ENCODE measurements at regions not wholly inside any gene's neighbourhood (a gene's known extent, or its start where the extent isn't known, plus 50 kb on each side); places are given as distances from the start of the nearest gene placed in this dataset.

DNA sequence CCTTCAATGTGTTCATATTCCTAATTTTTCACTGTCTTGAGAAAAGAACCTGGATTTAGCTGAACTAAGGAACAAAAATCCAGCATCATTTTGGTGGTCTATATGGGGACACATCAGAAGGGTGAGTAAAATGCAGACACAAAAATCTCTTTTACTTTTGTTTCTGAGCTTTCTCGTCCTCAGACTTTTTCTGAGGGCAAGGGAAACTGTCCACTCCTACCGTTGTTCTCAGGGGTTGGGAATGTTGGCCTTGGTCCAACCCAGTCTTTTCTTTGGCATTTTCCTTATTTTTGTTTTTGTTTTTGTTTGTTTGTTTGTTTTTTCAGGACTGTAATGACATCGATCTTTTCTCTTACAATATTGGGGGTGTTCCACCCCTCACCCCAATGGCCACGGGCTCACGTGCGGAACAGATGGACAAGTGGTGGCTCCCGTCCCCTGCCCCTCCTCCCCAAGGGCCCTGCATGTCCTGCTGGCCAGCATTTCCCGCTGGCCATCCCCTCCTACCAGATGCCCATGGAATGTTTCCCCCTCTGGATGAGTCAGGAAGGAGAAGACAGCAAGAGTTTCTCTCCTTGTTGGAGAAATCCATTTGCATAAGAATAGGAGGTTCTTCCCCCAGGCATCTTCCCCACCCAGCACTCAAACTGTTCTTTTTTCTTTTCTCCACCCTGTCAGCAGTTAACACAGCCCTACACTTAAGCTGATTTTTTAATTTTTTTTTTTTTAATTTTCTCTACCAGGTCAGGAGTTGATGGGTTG, 305.4 kb upstream of the NDST4 start:
- no peak for FAIRE-seq

GRCh38 chr4:115396034-115396433, 282.6 kb upstream of the NDST4 start:
- no peak for FAIRE-seq

DNA sequence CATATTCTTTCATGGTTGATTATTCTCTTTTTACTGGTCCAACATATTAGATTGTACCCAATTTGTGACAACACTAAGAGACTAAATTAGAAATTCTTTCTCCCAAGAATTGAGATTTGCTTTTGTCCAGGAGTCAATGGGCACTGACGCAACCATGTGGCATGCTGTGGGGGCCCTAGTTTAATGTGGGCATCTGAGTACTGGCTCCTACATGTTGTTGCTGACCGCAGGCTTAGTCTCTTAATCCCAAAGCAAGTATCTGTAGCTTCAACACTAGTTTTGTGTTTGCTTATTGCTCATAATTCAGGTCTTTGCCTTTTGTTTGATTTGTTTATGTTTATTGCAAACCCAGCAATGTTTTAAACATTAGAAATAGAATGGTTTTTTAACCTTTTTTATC, 263.4 kb upstream of the NDST4 start:
- FAIRE-seq, result no peak

GRCh38 chr4:115374621-115375020, 261.2 kb upstream of the NDST4 start:
- FAIRE-seq, result no peak

DNA sequence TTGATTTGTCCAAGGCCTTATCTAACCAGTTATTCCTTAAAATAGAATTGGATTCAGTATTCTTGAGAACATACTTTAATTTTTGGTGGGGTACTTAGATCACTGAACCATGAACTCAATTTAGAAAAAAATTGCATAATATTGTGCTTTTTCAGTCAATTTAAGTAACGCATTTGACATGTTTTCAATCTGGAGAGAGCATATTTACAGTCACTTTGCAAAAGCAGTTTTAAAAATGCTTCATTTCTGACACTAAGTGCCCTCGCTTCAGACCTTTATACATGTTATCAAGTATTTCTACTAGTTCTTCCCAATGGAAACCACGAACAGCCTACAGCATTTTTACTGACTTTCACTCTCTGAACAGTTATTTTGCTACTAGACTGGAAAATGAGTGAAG, 257.1 kb upstream of the NDST4 start:
- no peak for FAIRE-seq

DNA sequence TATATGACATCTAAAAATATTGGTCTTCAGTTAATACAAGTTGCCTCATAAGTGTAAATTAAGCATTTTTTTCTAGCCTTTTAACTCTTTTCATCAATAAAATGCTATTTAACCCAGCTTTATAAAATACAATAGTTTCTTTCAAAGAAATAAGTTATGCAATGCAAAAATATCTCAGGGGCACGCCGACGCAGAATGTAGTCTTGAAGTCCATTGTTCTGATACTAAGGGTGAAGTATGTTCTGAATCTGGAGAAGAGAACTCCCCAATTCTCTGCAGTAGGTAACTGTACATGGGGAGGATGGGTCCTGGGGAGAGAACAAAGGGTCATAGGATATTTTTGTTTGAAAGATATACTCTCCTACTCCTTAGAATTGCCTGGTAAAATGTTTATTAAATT, 256.6 kb upstream of the NDST4 start:
- no peak for FAIRE-seq

- FAIRE-seq, result no peak
Measured at GRCh38 chr4:115366390-115366789, 253.0 kb upstream of the NDST4 start.

- no peak for FAIRE-seq
Measured at GRCh38 chr4:115365185-115365584, 251.8 kb upstream of the NDST4 start.

DNA sequence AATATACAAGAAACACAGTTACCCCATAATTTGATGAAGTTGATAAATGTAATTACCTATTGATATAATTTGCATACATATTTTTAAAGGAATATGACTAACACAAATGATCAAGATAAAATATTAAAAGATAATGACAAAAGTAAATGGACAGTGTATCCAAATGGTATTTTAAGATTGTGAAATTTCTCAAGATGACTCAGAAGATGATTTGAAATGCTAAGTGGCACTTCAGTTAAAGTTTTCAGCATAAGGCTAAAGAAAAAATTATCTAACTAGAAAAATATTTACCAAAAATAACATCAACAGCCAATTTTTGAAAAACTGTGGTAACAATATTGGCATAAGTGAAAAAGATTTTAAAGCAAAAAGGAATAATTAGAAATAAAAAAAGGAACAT, 248.4 kb upstream of the NDST4 start:
- FAIRE-seq, result peak; percentile 53

DNA sequence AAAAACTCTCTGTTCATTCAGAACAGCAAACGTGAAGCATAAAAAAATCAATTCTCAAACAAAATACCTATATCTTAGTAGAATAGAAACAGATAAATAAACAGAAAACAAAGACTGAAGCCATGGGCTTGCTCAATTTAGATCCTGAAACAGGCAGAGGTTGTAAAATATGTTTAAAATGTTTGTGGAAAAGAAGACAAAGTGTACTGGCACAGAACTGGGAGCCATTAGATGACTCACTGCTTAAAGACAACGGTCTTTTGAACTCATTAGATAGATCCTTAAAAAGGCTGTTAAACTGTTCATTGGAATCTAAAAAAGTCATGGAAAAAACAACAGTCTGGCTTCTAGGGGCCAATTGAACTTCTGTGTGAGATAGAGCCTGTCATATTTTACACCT, 247.0 kb upstream of the NDST4 start:
- no peak for FAIRE-seq

DNA sequence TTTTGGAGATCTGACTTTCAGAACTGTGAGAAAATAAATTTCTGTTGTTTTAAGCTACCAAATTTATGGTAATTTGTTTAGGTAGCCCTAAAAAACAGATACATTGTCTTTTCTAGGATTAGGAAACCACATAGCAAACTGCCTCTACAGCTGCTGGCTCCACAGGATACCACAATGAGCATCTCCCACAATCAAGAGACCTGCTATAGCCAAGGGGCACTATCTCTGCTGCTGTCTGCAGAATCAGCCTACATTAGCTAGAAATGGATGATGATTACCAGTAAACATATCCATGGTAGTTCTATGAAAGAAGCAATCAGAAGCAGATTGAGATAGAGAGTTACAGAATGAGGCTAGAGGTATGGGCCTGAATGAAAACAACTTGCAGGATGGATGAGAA, 244.4 kb upstream of the NDST4 start:
- no peak for FAIRE-seq

DNA sequence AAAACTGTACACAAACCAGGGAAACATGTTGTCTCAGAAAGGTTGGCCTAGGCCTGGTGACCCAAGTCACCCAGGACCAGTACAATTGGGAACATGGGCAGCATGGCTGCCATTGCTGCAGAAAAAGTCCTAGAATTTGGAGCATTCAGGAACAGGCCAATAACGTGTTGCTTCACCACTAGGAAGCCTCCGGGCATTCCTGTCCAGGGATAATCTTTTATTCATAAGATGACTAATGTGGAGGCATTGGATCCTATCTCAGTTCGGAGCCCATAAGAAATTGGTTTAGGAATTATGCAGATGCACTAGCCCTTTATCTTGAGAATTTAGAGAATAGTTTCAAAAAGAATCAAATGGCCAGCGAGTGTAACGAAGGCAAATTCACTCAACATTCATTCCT, 242.8 kb upstream of the NDST4 start:
- FAIRE-seq, result no peak

- FAIRE-seq, result no peak
Measured at GRCh38 chr4:115355329-115355728, 241.9 kb upstream of the NDST4 start.

DNA sequence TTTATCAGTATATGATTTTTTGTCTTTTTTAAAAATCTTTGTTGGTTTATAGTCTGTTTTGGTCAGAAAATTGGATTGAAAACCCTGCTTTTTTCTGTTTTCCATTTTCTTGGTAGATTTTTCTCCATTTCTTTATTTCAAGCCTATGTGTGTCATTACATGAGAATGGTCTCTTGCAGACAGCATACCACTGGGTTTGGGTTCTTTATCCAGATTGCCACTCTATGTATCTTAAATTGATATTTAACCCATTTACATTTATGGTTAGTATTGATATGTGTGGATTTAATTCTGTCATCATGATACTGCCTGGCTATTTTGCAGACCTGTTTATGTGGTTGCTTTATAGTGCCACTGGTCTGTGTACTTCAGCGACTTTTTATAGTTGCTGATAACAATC, 239.9 kb upstream of the NDST4 start:
- FAIRE-seq, result no peak

DNA sequence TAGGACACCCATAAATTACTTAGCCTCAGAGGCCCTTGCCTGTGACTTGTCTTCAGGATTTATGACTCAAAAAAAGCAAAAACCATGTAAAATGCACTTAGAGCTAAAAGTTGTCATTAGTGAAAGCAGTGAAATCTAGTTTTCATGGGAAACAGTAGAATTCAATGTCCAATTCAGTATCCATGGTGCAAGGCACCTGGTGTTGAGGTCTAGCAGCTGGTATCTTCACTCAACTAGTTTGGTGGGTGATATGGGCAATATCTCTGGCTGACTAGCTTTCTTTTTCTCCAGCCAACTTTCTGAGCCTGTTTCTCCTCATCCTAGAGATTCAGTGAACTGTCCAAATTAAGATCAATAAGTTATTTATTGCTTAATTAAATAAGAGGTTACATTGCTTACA, 229.8 kb upstream of the NDST4 start:
- no peak for FAIRE-seq

DNA sequence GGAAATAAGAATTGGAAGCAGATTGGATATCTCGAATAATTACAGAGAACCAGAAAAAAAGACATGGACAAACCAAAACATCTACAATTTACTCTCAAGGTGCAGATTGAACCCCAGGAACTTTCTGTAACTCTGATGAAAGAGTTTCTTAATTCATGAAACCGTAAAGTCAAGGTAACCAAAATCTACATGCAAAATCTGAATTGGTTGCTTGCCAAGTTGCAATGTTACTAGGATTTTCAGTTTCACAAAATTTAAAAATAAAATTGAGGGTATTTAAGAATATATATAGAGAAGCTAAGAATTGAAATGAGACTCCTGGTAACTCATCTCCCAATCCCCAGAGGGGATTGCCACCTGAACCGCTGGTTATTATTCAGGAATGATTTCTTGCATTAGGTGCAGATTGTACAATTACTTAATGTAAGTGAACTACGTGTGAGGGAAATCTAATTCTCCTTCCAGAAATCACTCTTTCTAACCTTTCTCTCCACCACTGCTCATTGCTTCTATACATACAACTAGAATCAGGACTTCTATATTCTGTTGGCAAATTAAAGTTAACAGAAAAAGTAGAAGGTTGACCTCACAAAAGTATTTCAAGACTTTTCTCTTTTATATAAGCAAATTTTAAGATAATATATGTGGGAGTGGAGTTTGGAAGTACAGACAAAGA, 221.5 kb upstream of the NDST4 start:
- no peak for FAIRE-seq

DNA sequence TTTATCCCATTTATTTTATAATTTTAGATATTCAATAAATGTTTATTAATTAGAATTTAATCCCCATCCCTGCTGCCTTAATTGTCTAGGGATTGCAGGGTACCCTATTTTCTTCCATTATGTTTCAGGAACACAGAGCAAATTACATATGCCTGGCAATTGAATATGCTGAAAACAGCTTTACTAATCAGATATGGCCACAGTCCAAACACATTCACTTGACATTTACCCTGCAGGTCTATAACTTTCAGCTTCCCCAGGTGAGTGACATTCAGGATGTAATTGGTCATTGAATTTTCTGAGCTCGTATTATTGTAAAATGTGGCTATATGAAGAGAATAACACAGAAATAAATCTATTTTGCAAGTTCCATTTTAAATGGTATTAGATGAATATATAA, 218.7 kb upstream of the NDST4 start:
- FAIRE-seq, result no peak

DNA sequence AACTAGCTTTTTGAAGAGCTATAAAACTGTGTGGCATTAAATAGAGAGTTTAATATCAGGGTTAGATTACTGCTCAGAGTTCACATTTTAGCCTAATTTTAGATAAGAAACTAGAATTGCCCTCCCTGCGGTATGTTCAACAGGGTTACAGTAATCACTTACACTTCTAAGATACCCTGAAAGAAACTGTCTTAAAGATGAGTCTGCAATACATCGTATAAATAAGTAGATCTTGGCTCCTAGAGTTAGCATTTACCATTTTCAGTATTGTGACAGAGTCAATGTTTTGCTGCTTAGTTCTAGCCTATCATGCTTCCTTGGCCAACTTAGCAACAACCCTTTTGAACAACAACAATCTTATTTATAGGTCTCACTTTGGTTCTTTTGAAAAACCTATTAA, 217.8 kb upstream of the NDST4 start:
- no peak for FAIRE-seq

- no peak for FAIRE-seq
Measured at GRCh38 chr4:115325836-115326235, 212.4 kb upstream of the NDST4 start.

DNA sequence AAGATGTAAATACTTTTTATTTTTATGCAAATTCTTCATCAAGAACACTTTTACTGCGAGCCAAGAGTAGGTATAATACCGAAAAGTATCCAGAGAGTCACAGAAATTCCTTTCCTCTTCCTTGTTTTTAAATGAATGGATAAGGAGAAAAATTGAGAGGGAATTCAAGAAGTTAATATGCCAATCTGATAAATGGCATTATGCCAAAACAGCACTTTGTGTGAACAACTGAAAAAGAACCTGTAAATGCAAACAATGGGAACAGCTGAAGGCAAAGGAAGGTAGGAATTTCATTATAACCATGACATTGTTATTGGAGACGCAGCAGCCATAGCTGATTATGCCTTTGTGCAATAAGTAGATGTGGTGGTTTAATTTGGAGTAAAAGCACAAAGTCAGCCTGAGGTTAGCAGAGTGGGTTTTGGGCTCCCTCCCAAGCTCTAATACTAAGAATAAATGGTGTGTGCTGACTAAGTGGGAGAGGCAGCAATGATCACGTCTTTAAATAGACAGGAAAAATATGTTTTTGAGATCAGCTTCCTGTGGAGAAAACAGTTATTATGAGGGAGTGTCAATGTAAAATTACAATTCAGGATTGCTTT, 209.8 kb upstream of the NDST4 start:
- FAIRE-seq, result no peak

- no peak for FAIRE-seq
Measured at GRCh38 chr4:115315182-115315581, 201.8 kb upstream of the NDST4 start.

DNA sequence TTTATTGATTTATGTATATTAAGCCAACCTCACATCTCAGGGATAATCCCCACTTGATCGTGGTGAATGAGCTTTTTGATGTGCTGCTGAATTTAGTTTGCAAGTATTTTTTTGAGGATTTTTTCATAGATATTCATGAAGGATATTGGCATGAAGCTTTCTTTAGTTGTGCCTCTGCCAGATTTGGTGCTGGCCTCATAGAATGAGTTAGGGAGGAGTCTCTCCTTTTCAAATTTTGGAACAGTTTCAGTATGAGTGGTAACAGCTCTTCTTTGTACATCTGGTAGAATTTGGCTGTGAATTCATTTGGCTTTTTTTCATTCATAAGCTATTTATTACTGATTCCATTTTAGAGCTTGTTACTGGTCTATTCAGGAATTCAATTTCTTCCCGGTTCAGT, 197.2 kb upstream of the NDST4 start:
- FAIRE-seq, result no peak

DNA sequence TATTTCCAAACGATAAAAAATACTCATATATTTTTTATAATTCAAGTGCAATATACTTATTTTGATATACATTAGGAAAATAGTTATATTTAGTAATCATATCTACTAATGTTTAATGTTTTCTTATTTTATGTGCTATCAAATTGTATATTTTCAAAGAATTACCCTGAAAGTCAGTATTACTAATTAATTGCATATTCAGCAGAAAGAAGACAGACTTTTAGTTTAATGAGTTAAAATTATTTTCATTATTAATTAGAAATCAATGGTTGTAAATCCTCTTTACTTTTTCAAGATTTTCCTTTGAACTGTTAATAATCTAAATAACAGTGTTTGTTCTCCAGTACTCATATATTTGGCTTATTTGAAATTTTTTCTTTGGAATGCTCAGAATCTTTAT, 181.3 kb upstream of the NDST4 start:
- FAIRE-seq, result peak; percentile 4

DNA sequence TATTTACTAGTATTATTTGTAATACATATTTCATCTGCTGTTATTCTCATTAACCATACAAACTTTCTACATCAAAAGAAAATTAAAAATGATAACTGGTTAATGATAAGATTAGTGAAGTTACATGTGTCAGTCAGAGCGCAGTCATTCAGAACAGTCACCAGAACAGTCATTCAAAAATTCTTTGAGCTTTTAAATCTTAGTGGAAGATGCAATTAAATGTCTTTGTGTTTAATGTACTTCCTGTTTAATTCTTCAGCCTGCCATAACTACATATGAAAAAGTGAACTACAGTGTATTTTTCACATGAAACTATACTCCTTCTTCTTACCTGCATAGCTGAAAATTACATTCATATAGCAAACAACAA, 179.7 kb upstream of the NDST4 start:
- FAIRE-seq, result no peak
